ENCODE measurements at regions not wholly inside any gene's neighbourhood (a gene's known extent, or its start where the extent isn't known, plus 50 kb on each side); places are given as distances from the start of the nearest gene placed in this dataset.

DNA sequence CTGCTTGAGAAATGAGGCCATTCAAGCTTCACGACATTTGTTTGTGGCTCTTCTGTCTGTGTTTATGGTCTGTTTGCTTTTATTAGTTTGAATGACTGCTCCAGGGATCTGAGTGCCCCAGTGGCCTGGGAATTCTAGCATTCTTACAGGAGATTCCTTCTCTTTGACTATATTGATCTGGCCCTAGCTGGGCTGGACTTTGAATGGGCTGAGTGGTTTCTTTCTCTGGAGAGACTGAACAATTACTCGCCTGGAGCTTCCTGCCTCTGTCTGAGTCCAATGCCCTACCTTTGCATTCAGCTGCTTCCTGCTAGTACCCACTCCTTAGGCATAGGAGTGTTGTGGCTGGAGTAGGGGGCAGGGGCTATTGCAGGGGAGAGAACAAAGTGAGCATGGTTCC lies 51.2 kb upstream of the EDA start:
- Histone ChIP-seq H3K4me1 (no peaks in the 10 kb centered on the region), H3K4me3 (no peak overlapping the region), H3K36me3 (no peaks in the 10 kb centered on the region), H3K27me3 (no peaks in the 10 kb centered on the region), H3K27ac (no peak overlapping the region), H3K9me3 (no peaks in the 10 kb centered on the region)
- intact Hi-C loops (cut with DNase I) = no loop called here
- TF ChIP-seq, protein P1, sequence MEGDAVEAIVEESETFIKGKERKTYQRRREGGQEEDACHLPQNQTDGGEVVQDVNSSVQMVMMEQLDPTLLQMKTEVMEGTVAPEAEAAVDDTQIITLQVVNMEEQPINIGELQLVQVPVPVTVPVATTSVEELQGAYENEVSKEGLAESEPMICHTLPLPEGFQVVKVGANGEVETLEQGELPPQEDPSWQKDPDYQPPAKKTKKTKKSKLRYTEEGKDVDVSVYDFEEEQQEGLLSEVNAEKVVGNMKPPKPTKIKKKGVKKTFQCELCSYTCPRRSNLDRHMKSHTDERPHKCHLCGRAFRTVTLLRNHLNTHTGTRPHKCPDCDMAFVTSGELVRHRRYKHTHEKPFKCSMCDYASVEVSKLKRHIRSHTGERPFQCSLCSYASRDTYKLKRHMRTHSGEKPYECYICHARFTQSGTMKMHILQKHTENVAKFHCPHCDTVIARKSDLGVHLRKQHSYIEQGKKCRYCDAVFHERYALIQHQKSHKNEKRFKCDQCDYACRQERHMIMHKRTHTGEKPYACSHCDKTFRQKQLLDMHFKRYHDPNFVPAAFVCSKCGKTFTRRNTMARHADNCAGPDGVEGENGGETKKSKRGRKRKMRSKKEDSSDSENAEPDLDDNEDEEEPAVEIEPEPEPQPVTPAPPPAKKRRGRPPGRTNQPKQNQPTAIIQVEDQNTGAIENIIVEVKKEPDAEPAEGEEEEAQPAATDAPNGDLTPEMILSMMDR (IDR thresholded peaks at IDR 0.05) = no peak
- TF ChIP-seq POLR2A (IDR thresholded peaks at IDR 0.05) (no peak), POLR2AphosphoS5 (IDR thresholded peaks at IDR 0.05; ENCODE audit: insufficient read depth in 1 of 2, low read depth in 1 of 2) (no peak)
- DNase-seq (ENCODE audit: extremely low spot score in 2 of 2) = no peak

DNA sequence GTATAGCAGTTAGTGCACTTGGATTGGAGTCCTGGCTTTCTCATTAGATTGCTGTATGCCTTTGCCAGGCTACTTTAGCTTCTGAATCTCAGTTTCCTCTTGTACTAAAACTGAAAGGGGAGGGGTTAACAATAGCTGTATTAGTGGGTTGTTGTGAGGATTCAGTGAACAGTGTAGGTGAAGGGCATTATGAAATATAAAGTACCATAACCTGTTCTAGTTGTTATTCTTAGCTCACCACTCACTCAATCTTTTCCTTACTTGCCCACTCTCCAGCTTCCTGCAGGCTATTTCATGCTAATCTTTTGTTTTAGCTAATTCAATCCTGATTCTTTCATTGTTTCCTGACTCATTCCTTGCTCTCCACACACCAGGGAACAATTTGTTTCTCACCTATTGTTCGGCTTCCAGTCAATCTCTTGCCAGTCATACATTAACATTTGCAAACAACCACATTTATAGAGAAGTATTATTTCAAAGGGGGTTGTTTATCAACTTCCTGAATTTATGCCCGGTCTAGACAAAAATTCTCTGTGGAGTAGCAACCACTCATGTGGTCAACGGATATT lies 50.6 kb upstream of the EDA start:
- DNase-seq (ENCODE audit: extremely low spot score in 2 of 2) = no peak
- Histone ChIP-seq H3K9me3 (no peaks in the 10 kb centered on the region), H3K4me3 (no peak overlapping the region), H3K4me1 (no peaks in the 10 kb centered on the region), H3K36me3 (no peaks in the 10 kb centered on the region), H3K27ac (no peak overlapping the region), H3K27me3 (no peaks in the 10 kb centered on the region)
- intact Hi-C loops (cut with DNase I) = no loop called here
- TF ChIP-seq POLR2A (IDR thresholded peaks at IDR 0.05) = no peak
- no peak for TF ChIP-seq POLR2AphosphoS5 (IDR thresholded peaks at IDR 0.05; ENCODE audit: insufficient read depth in 1 of 2, low read depth in 1 of 2)
- TF ChIP-seq, protein P1 (IDR thresholded peaks at IDR 0.05) = no peak
